Large intestine (tissue), 3 donors: ENCODE measurements at regions not wholly inside any gene's neighbourhood (a gene's known extent, or its start where the extent isn't known, plus 50 kb on each side); places are given as distances from the start of the nearest gene placed in this dataset.

ENCODE experiments used
- DNase-seq, 2 donors: peaks; one replicate each; pipeline versions ENCODE4 v3.0.0 to v3.0.0-alpha.2; 2013
- H3K27ac ChIP-seq: one replicate; pipeline ENCODE4 v1.5.1; 2013; ENCODE audit warnings: low read length
- H3K27me3 ChIP-seq: 2 replicates; pipeline ENCODE4 v1.6.1; 2013; ENCODE audit warnings: low read length; ENCODE audit not compliant: control insufficient read depth, insufficient read depth
- H3K36me3 ChIP-seq: 2 replicates; pipeline ENCODE4 v1.6.1; 2013; ENCODE audit warnings: low read length; ENCODE audit not compliant: control insufficient read depth, insufficient read depth
- H3K4me1 ChIP-seq: one replicate; pipeline ENCODE4 v1.6.1; 2013; ENCODE audit warnings: low read length; ENCODE audit not compliant: control insufficient read depth, insufficient read depth
- H3K4me3 ChIP-seq: one replicate; pipeline ENCODE4 v1.5.1; 2013; ENCODE audit warnings: low read length
- H3K9me3 ChIP-seq: one replicate; pipeline ENCODE4 v1.6.1; 2013; ENCODE audit warnings: mild to moderate bottlenecking, low read depth, low read length, moderate library complexity; ENCODE audit not compliant: control insufficient read depth
- WGBS: methylation state at CpG from one replicate; pipeline ENCODE4 v1.1.5; 2013; ENCODE audit warnings: low lambda C conversion rate; ENCODE audit not compliant: insufficient coverage; 5-methylcytosine and 5-hydroxymethylcytosine counted together

GRCh38 chr16:59169168-59169567 lies 435.1 kb upstream of the GOT2 start:
- WGBS = 13% methylated on average over 2 of the region's 4 CpGs
- Histone ChIP-seq H3K4me3 (no peak overlapping the region), H3K36me3 (no peaks in the 10 kb centered on the region), H3K27me3 (no peaks in the 10 kb centered on the region), H3K9me3 (no peaks in the 10 kb centered on the region), H3K4me1 (no peaks in the 10 kb centered on the region), H3K27ac (no peak overlapping the region)
- no peak for DNase-seq

- WGBS = 13% methylated on average over 3 of the region's 3 CpGs
- Histone ChIP-seq H3K36me3 (no peaks in the 10 kb centered on the region), H3K4me1 (no peaks in the 10 kb centered on the region), H3K9me3 (no peaks in the 10 kb centered on the region), H3K4me3 (no peak overlapping the region), H3K27ac (no peak overlapping the region), H3K27me3 (no peaks in the 10 kb centered on the region)
- DNase-seq = no peak
Observed at GRCh38 chr16:59168461-59169114, 434.5 kb upstream of the GOT2 start.

GRCh38 chr16:59164461-59164860 lies 430.3 kb upstream of the GOT2 start:
- 67% methylated on average over 2 of the region's 2 CpGs for WGBS
- Histone ChIP-seq H3K36me3 (no peaks in the 10 kb centered on the region), H3K9me3 (no peaks in the 10 kb centered on the region), H3K4me1 (no peaks in the 10 kb centered on the region), H3K4me3 (no peak overlapping the region), H3K27me3 (no peaks in the 10 kb centered on the region), H3K27ac (no peak overlapping the region)
- no peak for DNase-seq

GRCh38 chr16:59163371-59164055 lies 429.4 kb upstream of the GOT2 start:
- no peaks in the 10 kb centered on the region for H3K9me3 ChIP-seq
- no peak for DNase-seq
- no peaks in the 10 kb centered on the region for H3K27me3 ChIP-seq
- WGBS = 0% methylated on average over 1 of the region's 3 CpGs
- no peak overlapping the region for H3K4me3 ChIP-seq
- no peaks in the 10 kb centered on the region for H3K36me3 ChIP-seq
- no peaks in the 10 kb centered on the region for H3K4me1 ChIP-seq
- H3K27ac ChIP-seq = no peak overlapping the region

GRCh38 chr16:59161679-59162078 lies 427.6 kb upstream of the GOT2 start:
- H3K9me3 ChIP-seq = no peaks in the 10 kb centered on the region
- H3K4me3 ChIP-seq = no peak overlapping the region
- 60% methylated on average over 1 of the region's 3 CpGs for WGBS
- no peaks in the 10 kb centered on the region for H3K27me3 ChIP-seq
- no peaks in the 10 kb centered on the region for H3K4me1 ChIP-seq
- H3K36me3 ChIP-seq = no peaks in the 10 kb centered on the region
- no peak overlapping the region for H3K27ac ChIP-seq
- no peak for DNase-seq

GRCh38 chr16:59154295-59154694 lies 420.2 kb upstream of the GOT2 start:
- DNase-seq = no peak
- WGBS = 0% methylated on average over 1 of the region's 1 CpG
- H3K27ac ChIP-seq = no peak overlapping the region
- H3K36me3 ChIP-seq = no peaks in the 10 kb centered on the region
- no peaks in the 10 kb centered on the region for H3K4me1 ChIP-seq
- no peak overlapping the region for H3K4me3 ChIP-seq
- no peaks in the 10 kb centered on the region for H3K27me3 ChIP-seq
- no peaks in the 10 kb centered on the region for H3K9me3 ChIP-seq

- Histone ChIP-seq H3K4me1 (no peaks in the 10 kb centered on the region), H3K9me3 (no peaks in the 10 kb centered on the region), H3K27me3 (no peaks in the 10 kb centered on the region), H3K36me3 (no peaks in the 10 kb centered on the region), H3K27ac (no peak overlapping the region), H3K4me3 (no peak overlapping the region)
- no peak for DNase-seq
- 93% methylated on average over 2 of the region's 2 CpGs for WGBS
Observed at GRCh38 chr16:59148769-59149155, 414.6 kb upstream of the GOT2 start.

- Histone ChIP-seq H3K36me3 (no peaks in the 10 kb centered on the region), H3K27ac (no peak overlapping the region), H3K4me3 (no peak overlapping the region), H3K27me3 (no peaks in the 10 kb centered on the region), H3K9me3 (no peaks in the 10 kb centered on the region), H3K4me1 (no peaks in the 10 kb centered on the region)
- 78% methylated on average over 1 of the region's 8 CpGs for WGBS
- DNase-seq = no peak
Observed at GRCh38 chr16:59148056-59148768, 414.1 kb upstream of the GOT2 start.

GRCh38 chr16:59146140-59146539 lies 412.0 kb upstream of the GOT2 start:
- no peaks in the 10 kb centered on the region for H3K27me3 ChIP-seq
- no peaks in the 10 kb centered on the region for H3K36me3 ChIP-seq
- no peak overlapping the region for H3K27ac ChIP-seq
- H3K9me3 ChIP-seq = no peaks in the 10 kb centered on the region
- H3K4me1 ChIP-seq = no peaks in the 10 kb centered on the region
- WGBS = no CpG with 5 or more reads among the region's 3 CpGs
- no peak for DNase-seq
- no peak overlapping the region for H3K4me3 ChIP-seq

GRCh38 chr16:59144841-59145240 lies 410.7 kb upstream of the GOT2 start:
- no CpG with 5 or more reads among the region's 2 CpGs for WGBS

More at GRCh38 chr16:59144841-59145240, 410.7 kb upstream of the GOT2 start:
- H3K27ac ChIP-seq = no peak overlapping the region
- no peaks in the 10 kb centered on the region for H3K36me3 ChIP-seq
- H3K9me3 ChIP-seq = no peaks in the 10 kb centered on the region
- H3K4me1 ChIP-seq = no peaks in the 10 kb centered on the region
- H3K4me3 ChIP-seq = no peak overlapping the region
- DNase-seq = no peak
- H3K27me3 ChIP-seq = no peaks in the 10 kb centered on the region
